GM19324 (cell line): ENCODE measurements at regions not wholly inside any gene's neighbourhood (a gene's known extent, or its start where the extent isn't known, plus 50 kb on each side); places are given as distances from the start of the nearest gene placed in this dataset.
A peak's percentile ranks its signal among the peaks of the same experiment; 100 is the strongest.
"Not testable (repeated sequence)": the region's sequence is repeated elsewhere in the genome, so short reads cannot be mapped to it uniquely, and the experiment has no call there.

Experiments
- ATAC-seq: cut with Tn5 transposase; IDR thresholded peaks from one replicate; pipeline ENCODE4 v1.9.1; 2021; ENCODE audit warnings: mild to moderate bottlenecking, moderate library complexity; ENCODE audit not compliant: unreplicated experiment, low FRiP score

- not testable (repeated sequence) for ATAC-seq
These were observed 1641.0 kb upstream of the CELF4 start for GRCh38 chr18:39206398-39207103.

DNA sequence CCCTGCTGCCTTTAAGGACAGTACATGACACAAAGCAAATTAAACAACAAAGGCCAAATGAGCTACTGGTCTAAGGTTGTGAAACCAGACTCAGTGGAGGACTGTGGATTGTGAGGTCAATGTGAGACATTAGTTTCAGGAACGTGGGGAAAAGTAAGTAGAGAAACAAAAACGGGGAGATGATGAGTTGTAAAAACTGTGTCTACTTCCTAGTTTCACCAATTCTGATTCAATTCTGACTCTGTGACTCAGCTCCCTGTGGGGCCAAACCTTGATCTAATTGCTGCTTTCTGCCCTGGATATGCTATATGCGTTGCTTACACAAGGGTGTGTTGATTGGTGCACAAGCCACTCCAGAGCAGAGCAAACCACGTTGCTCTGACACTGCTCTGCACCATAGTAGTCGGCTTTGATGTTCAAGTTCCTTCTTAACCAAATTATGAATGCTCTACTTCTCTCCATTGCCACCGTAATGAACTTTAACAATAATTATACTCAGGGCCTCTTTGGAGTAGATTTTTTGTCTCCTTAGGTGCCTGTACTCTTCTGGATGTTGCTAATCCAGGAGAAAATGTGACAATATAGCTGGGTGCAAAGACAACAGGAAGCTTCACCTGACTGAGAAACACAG, 1640.1 kb upstream of the CELF4 start:
- ATAC-seq: peak; percentile 58

GRCh38 chr18:39200153-39200552, 1634.6 kb upstream of the CELF4 start:
- no peak for ATAC-seq

DNA sequence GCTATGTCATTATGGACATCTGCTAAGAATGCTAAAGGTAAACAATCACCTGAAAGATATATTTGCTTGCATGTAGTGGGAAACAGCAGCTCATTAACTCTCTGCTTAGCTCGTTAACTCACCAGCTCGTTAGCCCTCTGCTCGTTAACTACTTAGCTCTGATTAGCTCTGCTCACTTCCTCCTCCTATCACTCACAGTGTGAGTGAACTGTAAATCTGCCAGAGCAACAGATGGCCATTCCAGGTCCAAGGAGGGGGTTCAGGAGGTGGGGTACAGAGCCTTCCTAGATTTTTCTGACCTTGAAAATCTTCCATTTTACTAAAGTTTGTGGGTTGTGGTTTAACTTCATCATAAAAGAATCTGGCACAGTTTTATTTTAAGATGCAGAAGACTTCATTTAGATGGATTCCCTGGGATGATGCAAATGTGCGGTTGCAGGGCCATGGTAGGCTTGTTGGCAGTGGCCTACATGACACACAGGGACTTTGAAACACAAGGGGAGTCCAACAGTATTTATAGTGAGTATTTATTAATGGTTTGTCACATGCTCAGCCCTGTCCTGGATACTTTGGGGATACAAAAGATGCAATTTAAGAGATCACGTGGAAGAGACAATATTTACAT, 1633.7 kb upstream of the CELF4 start:
- no peak for ATAC-seq

DNA sequence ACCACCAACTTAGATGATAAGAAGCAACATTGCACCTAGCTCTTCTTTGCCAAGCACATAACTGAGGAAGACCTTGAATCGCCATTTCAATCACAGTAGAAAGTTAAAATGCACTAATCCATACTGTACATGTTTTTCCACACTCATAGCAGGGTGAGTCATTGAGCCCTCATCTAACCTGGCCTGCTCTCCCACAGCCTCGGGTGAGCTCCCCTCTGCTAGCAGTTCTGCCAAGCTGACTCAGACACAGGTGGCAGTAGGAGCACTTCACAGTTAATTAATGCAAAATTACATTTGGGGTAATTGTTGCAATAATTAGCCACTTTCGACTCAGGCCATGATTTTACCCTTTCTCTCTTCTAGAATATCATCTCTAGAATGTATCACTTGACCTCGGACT, 1632.8 kb upstream of the CELF4 start:
- ATAC-seq: no peak

DNA sequence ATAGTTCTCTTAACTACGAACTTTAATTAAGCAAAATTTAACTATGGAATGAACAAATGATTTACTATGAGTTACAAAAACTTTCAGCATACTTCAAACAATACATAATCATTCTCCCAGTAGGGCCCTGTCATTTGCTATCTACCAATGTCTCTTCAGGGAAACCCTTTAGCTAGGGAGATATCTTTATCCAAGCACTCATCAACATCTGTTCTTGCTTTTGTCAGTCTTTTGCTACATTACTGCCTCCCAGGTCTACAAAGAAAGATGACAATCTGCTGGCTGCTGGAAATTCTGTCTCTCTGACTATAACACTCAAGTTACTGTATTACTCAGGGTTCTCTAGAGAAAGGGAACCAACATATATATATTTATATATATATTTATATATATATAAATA, 1626.3 kb upstream of the CELF4 start:
- no peak for ATAC-seq

DNA sequence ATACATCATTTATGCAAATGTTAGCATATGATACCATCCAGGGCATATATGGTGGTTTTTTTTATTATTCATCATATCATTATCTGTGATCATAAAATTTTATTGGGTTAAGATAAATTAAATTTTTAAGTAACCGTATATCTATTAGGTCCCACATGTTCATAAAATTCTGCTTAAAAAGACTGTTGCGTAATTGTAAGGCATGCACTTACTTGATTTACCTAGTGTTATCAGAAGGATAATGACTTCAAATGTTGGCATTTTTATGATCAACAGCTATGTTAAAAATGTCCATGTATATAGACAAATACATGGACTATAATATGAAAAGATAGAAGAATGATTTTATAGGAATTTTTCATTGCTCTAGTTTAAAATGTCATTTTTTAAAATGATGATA, 1625.5 kb upstream of the CELF4 start:
- ATAC-seq: no peak

DNA sequence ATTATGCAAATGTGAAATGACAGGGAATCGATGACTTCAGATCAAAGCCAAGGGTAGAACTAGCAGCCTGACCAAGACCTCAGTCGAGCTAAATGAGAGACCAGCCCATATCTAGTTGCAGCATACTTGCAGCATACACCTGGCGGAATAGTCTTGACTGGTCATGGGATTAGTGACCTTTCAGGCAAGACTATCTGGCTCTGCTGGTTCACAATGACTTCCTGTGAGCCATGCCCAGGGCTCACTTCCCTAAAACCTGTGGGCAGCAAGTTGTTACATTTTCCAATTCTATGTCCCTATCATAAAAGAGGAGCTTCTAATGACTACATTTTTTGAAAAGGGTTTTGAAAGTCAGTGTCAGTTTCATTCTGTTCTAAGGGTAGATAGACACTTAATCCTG, 1624.9 kb upstream of the CELF4 start:
- ATAC-seq: peak; percentile 81

DNA sequence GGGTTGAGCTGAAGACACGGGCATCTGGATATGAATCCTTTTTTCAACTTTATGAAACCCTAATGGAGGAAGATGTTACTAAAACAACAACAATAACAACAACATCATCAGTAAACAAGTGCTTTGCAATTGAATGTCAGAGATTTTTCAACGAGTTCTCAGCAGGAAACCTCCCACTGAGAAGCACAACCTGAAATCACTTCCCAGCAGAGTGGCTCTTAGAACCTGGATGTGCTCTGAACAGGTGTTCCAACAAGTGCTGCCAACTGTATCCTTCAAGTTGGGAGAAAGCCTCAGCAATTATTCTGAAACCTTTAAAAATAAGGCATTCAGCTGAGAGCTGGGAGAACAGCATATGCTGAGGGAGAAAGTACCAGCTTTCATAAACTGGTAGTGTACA, 1622.7 kb upstream of the CELF4 start:
- ATAC-seq: no peak

- no peak for ATAC-seq
These were observed 1620.4 kb upstream of the CELF4 start for GRCh38 chr18:39186008-39186407.

GRCh38 chr18:39184176-39184575, 1618.6 kb upstream of the CELF4 start:
- ATAC-seq: no peak

- ATAC-seq: no peak
These were observed 1612.6 kb upstream of the CELF4 start for GRCh38 chr18:39178166-39178565.

DNA sequence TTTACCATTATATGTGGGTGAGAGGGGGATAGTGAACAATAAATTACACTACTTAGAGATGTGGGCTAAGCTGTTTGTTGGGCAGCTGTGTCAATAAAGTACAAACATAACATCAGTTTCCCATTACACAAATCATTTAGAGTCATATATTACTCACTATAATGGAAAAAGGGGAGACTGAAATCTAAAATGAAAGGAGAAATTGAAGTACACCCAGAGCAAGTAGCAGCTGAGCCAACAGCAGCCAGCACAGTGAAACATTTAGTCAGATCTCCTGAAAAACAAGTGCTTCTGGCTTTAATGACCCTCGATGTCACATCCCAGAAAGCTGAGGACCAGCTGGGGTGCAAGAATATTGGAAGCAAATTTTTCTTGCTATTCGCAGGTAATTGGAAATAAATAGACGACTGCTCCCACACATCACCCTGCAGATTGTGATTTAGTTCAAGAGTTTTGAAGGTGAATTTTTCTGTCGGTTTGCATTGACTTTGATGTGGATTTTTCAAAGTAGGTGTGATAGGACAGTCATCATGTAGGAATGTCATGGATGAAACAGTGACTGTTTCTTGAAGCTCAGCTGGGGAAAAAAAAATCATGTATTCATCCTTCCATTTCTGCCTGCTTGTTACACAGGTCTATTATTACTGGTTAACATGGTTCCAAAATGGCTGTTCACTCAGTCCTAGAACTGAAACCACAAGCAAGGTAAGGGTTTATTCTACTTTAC, 1607.3 kb upstream of the CELF4 start:
- ATAC-seq: no peak

GRCh38 chr18:39168723-39169122, 1603.1 kb upstream of the CELF4 start:
- ATAC-seq: no peak

DNA sequence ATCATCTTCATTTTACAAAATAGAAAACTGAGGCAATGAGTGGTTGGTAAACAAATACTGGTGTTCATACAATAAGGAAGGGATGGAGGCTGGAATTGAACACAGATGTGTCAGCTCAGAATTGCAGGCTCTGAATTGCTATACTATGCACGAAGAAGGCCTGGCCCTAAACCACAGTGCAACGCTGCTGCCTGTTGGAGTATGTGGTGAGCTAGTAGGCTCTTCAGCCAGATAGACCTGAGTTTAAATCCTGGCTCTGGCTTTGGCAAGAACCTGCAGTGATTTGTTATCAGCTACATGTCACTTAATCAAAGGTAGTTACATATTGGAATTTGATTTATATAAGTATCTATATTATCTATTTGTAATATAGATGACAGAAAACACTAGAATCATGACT, 1602.4 kb upstream of the CELF4 start:
- no peak for ATAC-seq

DNA sequence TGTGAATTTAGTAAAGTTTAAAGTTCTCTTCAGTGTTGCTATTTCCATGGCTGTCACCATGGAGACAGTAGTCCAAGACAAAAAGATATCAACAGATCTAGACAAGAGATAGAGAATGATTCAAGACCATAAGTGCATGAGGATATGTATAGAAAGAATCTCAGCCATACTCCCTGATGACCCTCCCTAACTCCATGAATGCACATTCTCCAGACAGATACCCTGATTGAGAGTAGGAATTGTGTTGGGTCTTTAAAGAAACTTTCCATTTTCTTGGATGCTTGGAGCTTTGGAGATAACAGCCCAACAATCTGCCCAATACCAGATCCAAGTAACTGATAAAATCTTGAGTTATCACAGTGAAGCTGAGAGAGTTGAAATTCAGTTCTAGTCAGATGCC, 1601.2 kb upstream of the CELF4 start:
- ATAC-seq: no peak

GRCh38 chr18:39162013-39162827, 1596.6 kb upstream of the CELF4 start:
- ATAC-seq: no peak

GRCh38 chr18:39149211-39149806, 1583.7 kb upstream of the CELF4 start:
- no peak for ATAC-seq

- no peak for ATAC-seq
These were observed 1568.7 kb upstream of the CELF4 start for GRCh38 chr18:39134255-39134654.

GRCh38 chr18:39127538-39127937, 1561.9 kb upstream of the CELF4 start:
- ATAC-seq: not testable (repeated sequence)
